Caco-2 (cell line): ENCODE measurements at regions not wholly inside any gene's neighbourhood (a gene's known extent, or its start where the extent isn't known, plus 50 kb on each side); places are given as distances from the start of the nearest gene placed in this dataset.

Source experiments
- BruUV-seq: library from RNA; stranded (reverse); fragments of 400-500 nt; replicated peaks from 2 replicates; lab custom pipeline; 2021; lab: Mats Ljungman, UMichigan
- CTCF ChIA-PET: fragments of 300-600 bp; sonication (Branson Sonifier 250); formaldehyde crosslinking; loops from one replicate; lab custom pipeline; 2022; ENCODE audit warnings: antibody characterized with exemption; lab: Charles Lee
- POLR2A ChIA-PET: fragments of 300-600 bp; sonication (Branson Sonifier 250); formaldehyde crosslinking; loops from one replicate; lab custom pipeline; 2022; ENCODE audit warnings: antibody characterized with exemption; lab: Charles Lee
- DNase-seq, 2 experiments: peaks; one replicate each; pipeline versions ENCODE4 v3.0.0 to v3.0.0-alpha.2; 2020 to 2022
- H3K27me3 ChIP-seq: replicated peaks from 2 replicates; pipeline ENCODE4 v1.6.0; 2011; ENCODE audit warnings: low read length; ENCODE audit not compliant: control insufficient read depth, insufficient read depth
- H3K36me3 ChIP-seq: 2 replicates; pipeline ENCODE4 v1.5.1; 2011; ENCODE audit warnings: low read length; ENCODE audit not compliant: control insufficient read depth, insufficient read depth
- H3K4me1 ChIP-seq: fragments of 250-450 bp; sonication (Bioruptor Pico); 2 replicates; pipeline ENCODE4 v1.5.1; 2020; ENCODE audit warnings: mild to moderate bottlenecking
- H3K4me3 ChIP-seq: 2 replicates; pipeline ENCODE4 v1.5.1; 2011; ENCODE audit warnings: low read depth, mild to moderate bottlenecking, control low read depth, low read length
- H3K9me3 ChIP-seq: fragments of 250-450 bp; sonication (Bioruptor Pico); 2 replicates; pipeline ENCODE4 v1.5.1; 2020; ENCODE audit warnings: mild to moderate bottlenecking, moderate library complexity
- H3K27ac Mint-ChIP-seq: one replicate; pipeline ENCODE4 v1.8.0; 2022; ENCODE audit warnings: mixed read lengths; ENCODE audit not compliant: unreplicated experiment
- H3K27me3 Mint-ChIP-seq: one replicate; pipeline ENCODE4 v1.8.0; 2022; ENCODE audit warnings: mixed read lengths; ENCODE audit not compliant: insufficient read depth, unreplicated experiment
- H3K36me3 Mint-ChIP-seq: one replicate; pipeline ENCODE4 v1.8.0; 2022; ENCODE audit warnings: mild to moderate bottlenecking, mixed read lengths; ENCODE audit not compliant: insufficient read depth, unreplicated experiment
- H3K4me1 Mint-ChIP-seq: one replicate; pipeline ENCODE4 v1.8.0; 2022; ENCODE audit warnings: low read depth, mixed read lengths; ENCODE audit not compliant: unreplicated experiment
- H3K4me3 Mint-ChIP-seq: one replicate; pipeline ENCODE4 v1.8.0; 2022; ENCODE audit warnings: mild to moderate bottlenecking, moderate library complexity, mixed read lengths; ENCODE audit not compliant: unreplicated experiment
- H3K9me3 Mint-ChIP-seq: one replicate; pipeline ENCODE4 v1.8.0; 2022; ENCODE audit warnings: mixed read lengths; ENCODE audit not compliant: unreplicated experiment
- CTCF ChIP-seq, 2 experiments: fragments of 200-600 bp in 1 of 2; IDR thresholded peaks; 1 replicate in 1 of 2; 2 replicates in 1 of 2; pipeline versions ENCODE4 v1.5.1 to v1.8.0; 2011 to 2022; ENCODE audit warnings: antibody characterized with exemption in 1 of 2, control low read depth in 1 of 2, inconsistent platforms in 1 of 2, low read depth in 1 of 2, low read length in 1 of 2, mild to moderate bottlenecking in 1 of 2, moderate library complexity in 1 of 2; ENCODE audit not compliant: insufficient read depth in 1 of 2, severe bottlenecking in 1 of 2, unreplicated experiment in 1 of 2
- intact Hi-C: fragments of 100-400 bp; cut with micrococcal nuclease; formaldehyde crosslinking; loops from one replicate; pipeline ENCODE4 v1.10.0; 2022; ENCODE audit not compliant: unreplicated experiment

- peaks cover 7% of the 10 kb centered on the region for H3K27me3 Mint-ChIP-seq
- Histone ChIP-seq H3K4me1 (no peaks in the 10 kb centered on the region; the same call in 1 of the 2 replicates), H3K4me3 (no peak overlapping the region), H3K9me3 (no peaks in the 10 kb centered on the region), H3K36me3 (no peaks in the 10 kb centered on the region), H3K27me3 (no peaks in the 10 kb centered on the region)
- no peaks in the 10 kb centered on the region for H3K9me3 Mint-ChIP-seq
- intact Hi-C loops: loop anchor here (1.0 to 10.0 kb wide), 3 partner anchors 133 to 384 kb away; partner anchors contain the start of genes C9orf43 and POLE3
- H3K36me3 Mint-ChIP-seq: no peaks in the 10 kb centered on the region
- CTCF ChIA-PET: interaction anchor here (0.6 to 6.9 kb wide), 19 partner anchors 17 to 507 kb away, joined by 3 to 191 read pairs (median 4); partner anchors contain the start of genes ALAD, C9orf43, CDC26 and FKBP15
- BruUV-seq: no TSS peak
- H3K4me1 Mint-ChIP-seq: no peaks in the 10 kb centered on the region
- POLR2A ChIA-PET: interaction anchor here (0.6 to 0.9 kb wide), 2 partner anchors 15 to 383 kb away, joined by 3 read pairs; no protein-coding TSS in a partner anchor
- peak; percentile 84 to 87 for DNase-seq
- no peak overlapping the region for H3K4me3 Mint-ChIP-seq
- H3K27ac Mint-ChIP-seq: no peak overlapping the region
- TF ChIP-seq CTCF (IDR thresholded peaks at IDR 0.05; ENCODE audit: insufficient read depth in 1 of 2, low read depth in 1 of 2, low read length in 1 of 2, severe bottlenecking in 1 of 2, unreplicated experiment in 1 of 2): peak; percentile 93 to 97
Measured at GRCh38 chr9:113657765-113658544, 194.4 kb downstream of the RGS3 start.

GRCh38 chr9:113658545-113658895 lies 195.0 kb downstream of the RGS3 start:
- no TSS peak for BruUV-seq
- peaks cover 3% of the 10 kb centered on the region for H3K36me3 Mint-ChIP-seq
- peaks cover 7% of the 10 kb centered on the region for H3K27me3 Mint-ChIP-seq
- no peaks in the 10 kb centered on the region for H3K9me3 Mint-ChIP-seq
- no peak overlapping the region for H3K4me3 ChIP-seq
- H3K4me1 Mint-ChIP-seq: no peaks in the 10 kb centered on the region
- H3K4me1 ChIP-seq: no peaks in the 10 kb centered on the region
- H3K27me3 ChIP-seq: no peaks in the 10 kb centered on the region
- no peak overlapping the region for H3K4me3 Mint-ChIP-seq
- no peaks in the 10 kb centered on the region for H3K36me3 ChIP-seq
- no peak for TF ChIP-seq CTCF (IDR thresholded peaks at IDR 0.05; ENCODE audit: insufficient read depth in 1 of 2, low read depth in 1 of 2, low read length in 1 of 2, severe bottlenecking in 1 of 2, unreplicated experiment in 1 of 2)
- DNase-seq: peak in 1 of 2 experiments; percentile 22
- intact Hi-C loops: loop anchor here (1.0 to 10.0 kb wide), 3 partner anchors 134 to 384 kb away; partner anchors contain the start of genes C9orf43 and POLE3
- H3K27ac Mint-ChIP-seq: no peak overlapping the region
- H3K9me3 ChIP-seq: no peaks in the 10 kb centered on the region
- ChIA-PET POLR2A (interaction anchor here (0.9 kb wide), 1 partner anchor 384 kb away, joined by 3 read pairs; no protein-coding TSS in a partner anchor), CTCF (interaction anchor here (0.6 to 6.9 kb wide), 15 partner anchors 17 to 507 kb away, joined by 3 to 191 read pairs (median 5); partner anchors contain the start of genes C9orf43, CDC26, POLE3 and PRPF4)

GRCh38 chr9:113659039-113659438 lies 195.5 kb downstream of the RGS3 start:
- BruUV-seq: no TSS peak
- Mint-ChIP-seq H3K4me3 (no peak overlapping the region), H3K36me3 (peaks cover 5% of the 10 kb centered on the region), H3K27ac (no peak overlapping the region), H3K27me3 (peaks cover 7% of the 10 kb centered on the region), H3K9me3 (no peaks in the 10 kb centered on the region), H3K4me1 (no peaks in the 10 kb centered on the region)
- Histone ChIP-seq H3K36me3 (no peaks in the 10 kb centered on the region), H3K27me3 (no peaks in the 10 kb centered on the region), H3K4me1 (no peaks in the 10 kb centered on the region), H3K4me3 (no peak overlapping the region), H3K9me3 (no peaks in the 10 kb centered on the region)
- ChIA-PET POLR2A (no interaction called here), CTCF (interaction anchor here (0.5 to 6.9 kb wide), 4 partner anchors 66 to 277 kb away, joined by 3 to 191 read pairs (median 34); no protein-coding TSS in a partner anchor)
- intact Hi-C loops: loop anchor here (10.0 kb wide), 1 partner anchor 134 kb away; no protein-coding TSS in a partner anchor
- TF ChIP-seq CTCF (IDR thresholded peaks at IDR 0.05; ENCODE audit: insufficient read depth in 1 of 2, low read depth in 1 of 2, low read length in 1 of 2, severe bottlenecking in 1 of 2, unreplicated experiment in 1 of 2): no peak
- peak in 1 of 2 experiments; percentile 4 for DNase-seq
